Endothelial cell of umbilical vein (primary cell): ENCODE measurements at regions not wholly inside any gene's neighbourhood (a gene's known extent, or its start where the extent isn't known, plus 50 kb on each side); places are given as distances from the start of the nearest gene placed in this dataset.

Experiments used
- GATA2 ChIP-seq: IDR thresholded peaks from 2 replicates; pipeline ENCODE4 v1.7.0; 2011; ENCODE audit warnings: low read depth, mild to moderate bottlenecking, moderate library complexity, mixed read lengths, low read length; ENCODE audit not compliant: insufficient read length, insufficient read depth
- POLR2A ChIP-seq: IDR thresholded peaks from 2 replicates; pipeline ENCODE4 v1.6.1; 2012; ENCODE audit warnings: low read depth, mild to moderate bottlenecking, control low read depth, low read length
- POLR2AphosphoS5 ChIP-seq: IDR thresholded peaks from 2 replicates; pipeline ENCODE4 v1.6.1; 2012; ENCODE audit warnings: low read depth, mild to moderate bottlenecking, control low read depth, low read length, moderate library complexity; ENCODE audit not compliant: insufficient read depth
- TF ChIP-seq, protein P1 (sequence below), 2 donors: IDR thresholded peaks; 1 replicate in 1 of 2; 2 replicates in 1 of 2; pipeline ENCODE4 v1.5.1; 2011; ENCODE audit warnings: low read length in 2 of 2, mild to moderate bottlenecking in 2 of 2, moderate library complexity in 2 of 2, control low read depth in 1 of 2, inconsistent platforms in 1 of 2, low read depth in 1 of 2; ENCODE audit not compliant: insufficient read depth in 1 of 2; ENCODE audit errors: extremely low read depth in 1 of 2

DNA sequence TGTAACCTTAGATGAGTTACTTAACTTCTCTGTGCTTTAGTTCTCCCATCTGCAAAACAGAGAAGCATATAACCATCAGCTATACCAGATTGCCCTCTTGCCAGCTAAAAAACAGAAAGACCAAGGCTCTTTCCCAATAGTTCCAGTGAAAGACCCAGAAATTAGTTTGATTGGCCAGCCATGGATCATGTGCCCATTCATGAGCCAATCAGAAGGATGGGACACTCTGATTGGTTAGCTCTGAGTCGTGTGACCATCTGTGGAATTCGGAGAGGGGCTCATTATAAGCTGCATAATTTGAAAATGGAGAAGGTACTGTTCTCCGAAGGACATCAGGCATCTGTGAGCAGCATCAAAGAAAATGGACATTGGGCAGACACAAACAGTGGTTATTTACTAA lies 155.2 kb downstream of the ABCC12 start:
- TF ChIP-seq, protein P1, sequence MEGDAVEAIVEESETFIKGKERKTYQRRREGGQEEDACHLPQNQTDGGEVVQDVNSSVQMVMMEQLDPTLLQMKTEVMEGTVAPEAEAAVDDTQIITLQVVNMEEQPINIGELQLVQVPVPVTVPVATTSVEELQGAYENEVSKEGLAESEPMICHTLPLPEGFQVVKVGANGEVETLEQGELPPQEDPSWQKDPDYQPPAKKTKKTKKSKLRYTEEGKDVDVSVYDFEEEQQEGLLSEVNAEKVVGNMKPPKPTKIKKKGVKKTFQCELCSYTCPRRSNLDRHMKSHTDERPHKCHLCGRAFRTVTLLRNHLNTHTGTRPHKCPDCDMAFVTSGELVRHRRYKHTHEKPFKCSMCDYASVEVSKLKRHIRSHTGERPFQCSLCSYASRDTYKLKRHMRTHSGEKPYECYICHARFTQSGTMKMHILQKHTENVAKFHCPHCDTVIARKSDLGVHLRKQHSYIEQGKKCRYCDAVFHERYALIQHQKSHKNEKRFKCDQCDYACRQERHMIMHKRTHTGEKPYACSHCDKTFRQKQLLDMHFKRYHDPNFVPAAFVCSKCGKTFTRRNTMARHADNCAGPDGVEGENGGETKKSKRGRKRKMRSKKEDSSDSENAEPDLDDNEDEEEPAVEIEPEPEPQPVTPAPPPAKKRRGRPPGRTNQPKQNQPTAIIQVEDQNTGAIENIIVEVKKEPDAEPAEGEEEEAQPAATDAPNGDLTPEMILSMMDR (IDR thresholded peaks at IDR 0.05; ENCODE audit: extremely low read depth in 1 of 2, insufficient read depth in 1 of 2, low read depth in 1 of 2, low read length in 2 of 2): no peak
- no peak for TF ChIP-seq POLR2A
- TF ChIP-seq GATA2: no peak
- no peak for TF ChIP-seq POLR2AphosphoS5
